Brain microvascular endothelial cell (primary cell): ENCODE measurements at regions not wholly inside any gene's neighbourhood (a gene's known extent, or its start where the extent isn't known, plus 50 kb on each side); places are given as distances from the start of the nearest gene placed in this dataset.
A peak's percentile ranks its signal among the peaks of the same experiment; 100 is the strongest.

Experiments
- DNase-seq: peaks from one replicate; pipeline ENCODE4 v3.0.0-alpha.2; 2020
- H3K27ac ChIP-seq: fragments of 250-450 bp; sonication (Bioruptor Pico); 2 replicates; pipeline ENCODE4 v1.5.1; 2020; ENCODE audit warnings: mild to moderate bottlenecking, moderate library complexity
- H3K27me3 ChIP-seq: fragments of 250-450 bp; sonication (Bioruptor Pico); replicated peaks from 2 replicates; pipeline ENCODE4 v1.5.1; 2020; ENCODE audit warnings: mild to moderate bottlenecking
- H3K36me3 ChIP-seq: fragments of 250-450 bp; sonication (Bioruptor Pico); replicated peaks from 2 replicates; pipeline ENCODE4 v1.5.1; 2020; ENCODE audit warnings: mild to moderate bottlenecking
- H3K4me3 ChIP-seq: 2 replicates; pipeline ENCODE4 v1.5.1; 2011; ENCODE audit warnings: low read depth, mild to moderate bottlenecking, control low read depth, low read length, moderate library complexity
- CTCF ChIP-seq: IDR thresholded peaks from 2 replicates; pipeline ENCODE4 v1.5.1; 2011; ENCODE audit warnings: low read depth, mild to moderate bottlenecking, moderate library complexity, low read length, control low read depth, inconsistent platforms; ENCODE audit errors: missing control alignments
- in situ Hi-C: cut with HindIII; loops from 2 replicates; pipeline ENCODE4 v1.10.0; 2017; ENCODE audit warnings: low sequenced_read_pairs, low pct_ligation_motif_present

- no peak for DNase-seq
- in situ Hi-C loops: no loop called here
- Histone ChIP-seq H3K27ac (no peak overlapping the region), H3K27me3 (no peaks in the 10 kb centered on the region), H3K36me3 (no peaks in the 10 kb centered on the region), H3K4me3 (no peak overlapping the region)
- TF ChIP-seq CTCF: no peak
These were observed 194.9 kb upstream of the CDH11 start for GRCh38 chr16:65316808-65317207.

- no peak overlapping the region for H3K4me3 ChIP-seq
- H3K36me3 ChIP-seq: no peaks in the 10 kb centered on the region
- DNase-seq: no peak
- in situ Hi-C loops: no loop called here
- H3K27me3 ChIP-seq: no peaks in the 10 kb centered on the region
- TF ChIP-seq CTCF: no peak
- H3K27ac ChIP-seq: no peak overlapping the region
These were observed 193.4 kb upstream of the CDH11 start for GRCh38 chr16:65315081-65315780.

GRCh38 chr16:65314627-65315008 lies 192.8 kb upstream of the CDH11 start:
- peak; percentile 44 for DNase-seq
- Histone ChIP-seq H3K4me3 (no peak overlapping the region), H3K27me3 (no peaks in the 10 kb centered on the region), H3K27ac (no peak overlapping the region), H3K36me3 (no peaks in the 10 kb centered on the region)
- in situ Hi-C loops: no loop called here
- TF ChIP-seq CTCF: no peak

- TF ChIP-seq CTCF: no peak
- in situ Hi-C loops: no loop called here
- Histone ChIP-seq H3K27ac (no peak overlapping the region), H3K27me3 (no peaks in the 10 kb centered on the region), H3K4me3 (no peak overlapping the region), H3K36me3 (no peaks in the 10 kb centered on the region)
- peak; percentile 31 for DNase-seq
These were observed 192.2 kb upstream of the CDH11 start for GRCh38 chr16:65313936-65314626.

GRCh38 chr16:65312795-65313194 lies 190.9 kb upstream of the CDH11 start:
- H3K36me3 ChIP-seq: no peaks in the 10 kb centered on the region
- H3K4me3 ChIP-seq: no peak overlapping the region
- peak overlapping the region; percentile 65 for H3K27ac ChIP-seq
- DNase-seq: peak; percentile 40
- in situ Hi-C loops: no loop called here
- TF ChIP-seq CTCF: no peak
- H3K27me3 ChIP-seq: no peaks in the 10 kb centered on the region
